GM12864 (cell line): ENCODE measurements at regions not wholly inside any gene's neighbourhood (a gene's known extent, or its start where the extent isn't known, plus 50 kb on each side); places are given as distances from the start of the nearest gene placed in this dataset.

Experiments used
- DNase-seq: peaks from one replicate; pipeline ENCODE4 v3.0.0-alpha.2; 2011; ENCODE audit warnings: low read depth
- H3K4me3 ChIP-seq: 2 replicates; pipeline ENCODE4 v1.5.1; 2011; ENCODE audit warnings: mild to moderate bottlenecking, low read depth, low read length, control low read depth
- TF ChIP-seq, protein P1 (sequence below): IDR thresholded peaks from 2 replicates; pipeline ENCODE4 v1.5.1; 2011; ENCODE audit warnings: low read depth, mild to moderate bottlenecking, moderate library complexity, low read length, control low read depth, inconsistent platforms; ENCODE audit errors: missing control alignments

- TF ChIP-seq, protein P1, sequence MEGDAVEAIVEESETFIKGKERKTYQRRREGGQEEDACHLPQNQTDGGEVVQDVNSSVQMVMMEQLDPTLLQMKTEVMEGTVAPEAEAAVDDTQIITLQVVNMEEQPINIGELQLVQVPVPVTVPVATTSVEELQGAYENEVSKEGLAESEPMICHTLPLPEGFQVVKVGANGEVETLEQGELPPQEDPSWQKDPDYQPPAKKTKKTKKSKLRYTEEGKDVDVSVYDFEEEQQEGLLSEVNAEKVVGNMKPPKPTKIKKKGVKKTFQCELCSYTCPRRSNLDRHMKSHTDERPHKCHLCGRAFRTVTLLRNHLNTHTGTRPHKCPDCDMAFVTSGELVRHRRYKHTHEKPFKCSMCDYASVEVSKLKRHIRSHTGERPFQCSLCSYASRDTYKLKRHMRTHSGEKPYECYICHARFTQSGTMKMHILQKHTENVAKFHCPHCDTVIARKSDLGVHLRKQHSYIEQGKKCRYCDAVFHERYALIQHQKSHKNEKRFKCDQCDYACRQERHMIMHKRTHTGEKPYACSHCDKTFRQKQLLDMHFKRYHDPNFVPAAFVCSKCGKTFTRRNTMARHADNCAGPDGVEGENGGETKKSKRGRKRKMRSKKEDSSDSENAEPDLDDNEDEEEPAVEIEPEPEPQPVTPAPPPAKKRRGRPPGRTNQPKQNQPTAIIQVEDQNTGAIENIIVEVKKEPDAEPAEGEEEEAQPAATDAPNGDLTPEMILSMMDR = no peak
- DNase-seq = no peak
- H3K4me3 ChIP-seq = no peak overlapping the region
Measured at GRCh38 chr1:187762118-187762517, 933.4 kb downstream of the PLA2G4A start.

DNA sequence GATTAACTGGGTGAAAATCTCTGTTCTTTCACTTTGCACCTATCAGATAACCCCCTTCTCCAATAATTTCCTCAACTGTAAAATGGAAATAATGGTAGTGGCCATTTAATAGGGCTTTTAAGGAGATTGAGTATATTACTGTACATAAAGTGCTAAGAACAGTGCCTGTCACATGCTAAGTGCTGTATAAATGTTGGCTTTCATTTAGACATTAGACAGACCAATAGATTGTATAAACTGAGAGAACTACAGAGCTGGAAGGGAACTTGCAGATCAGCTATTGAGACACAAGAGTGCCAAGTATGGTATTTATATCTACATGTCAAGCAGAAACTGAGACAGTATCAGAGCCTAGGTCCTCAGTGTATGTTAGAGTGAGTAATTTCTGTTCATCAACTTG lies 934.7 kb downstream of the PLA2G4A start:
- TF ChIP-seq, protein P1 = no peak
- no peak for DNase-seq

DNA sequence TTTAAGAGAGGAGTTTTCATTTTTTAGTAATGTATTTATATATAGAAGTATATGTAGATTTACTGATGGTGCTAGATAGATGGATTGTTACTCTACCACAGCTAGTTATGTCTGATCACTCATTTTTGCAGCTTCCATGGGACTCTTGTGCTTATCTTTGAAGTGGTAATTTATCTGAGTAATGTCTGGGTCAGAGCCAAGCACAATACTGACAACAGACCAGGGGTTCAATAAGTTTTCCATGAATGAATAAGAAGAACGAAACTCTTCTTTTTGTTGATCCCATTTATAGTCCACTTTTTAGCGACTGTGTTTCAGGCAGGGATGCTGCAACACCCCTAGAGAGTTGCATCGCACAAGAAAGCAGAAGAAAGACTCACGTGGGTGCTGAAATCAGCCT lies 935.2 kb downstream of the PLA2G4A start:
- no peak overlapping the region for H3K4me3 ChIP-seq
- TF ChIP-seq, protein P1 = no peak
- no peak for DNase-seq

More for the DNA sequence above, 934.7 kb downstream of the PLA2G4A start:
- H3K4me3 ChIP-seq = no peak overlapping the region

DNA sequence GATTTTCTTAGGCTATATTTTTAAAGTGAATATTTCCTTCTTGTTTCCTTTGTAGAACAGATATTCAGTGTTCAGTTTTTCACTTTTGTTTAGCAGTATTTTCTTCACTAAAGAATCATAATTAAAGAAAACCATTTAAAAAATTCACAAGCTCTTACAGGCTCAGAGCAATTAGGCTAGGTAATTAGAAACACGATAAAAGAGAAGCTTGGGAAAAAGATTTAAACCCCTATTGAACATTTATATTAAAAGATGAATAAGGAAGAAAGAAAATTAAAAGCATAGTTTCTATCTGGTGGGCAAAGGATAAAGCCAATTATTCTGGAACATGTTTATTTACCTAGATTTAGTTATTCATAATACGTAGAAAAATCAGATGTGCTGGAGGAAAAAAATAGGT lies 942.6 kb downstream of the PLA2G4A start:
- TF ChIP-seq, protein P1 = no peak
- no peak for DNase-seq
- H3K4me3 ChIP-seq = no peak overlapping the region

DNA sequence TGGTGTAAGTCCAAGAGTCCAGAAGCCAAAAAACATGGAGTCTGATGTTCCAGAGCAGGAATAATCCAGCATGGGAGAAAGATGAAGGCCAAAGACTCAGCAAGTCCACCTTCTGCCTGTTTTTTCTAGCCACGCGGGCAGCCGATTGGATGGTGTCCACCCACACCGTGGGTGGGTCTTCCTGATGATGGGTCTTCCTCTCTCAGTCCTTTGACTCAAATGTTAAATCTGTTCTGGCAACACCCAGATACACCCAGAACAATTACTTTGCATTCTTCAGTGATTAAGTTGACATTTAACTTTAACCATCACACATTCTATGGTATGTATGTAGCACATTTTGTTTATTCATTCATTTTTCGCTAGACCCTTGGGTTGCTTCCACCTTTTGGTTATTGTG lies 944.4 kb downstream of the PLA2G4A start:
- TF ChIP-seq, protein P1 = no peak
- DNase-seq = no peak
- no peak overlapping the region for H3K4me3 ChIP-seq

- TF ChIP-seq, protein P1 = no peak
Measured at GRCh38 chr1:187787736-187788135, 959.0 kb downstream of the PLA2G4A start.

GRCh38 chr1:187788718-187789117 lies 960.0 kb downstream of the PLA2G4A start:
- H3K4me3 ChIP-seq = no peak overlapping the region
- TF ChIP-seq, protein P1 = no peak
- DNase-seq = no peak

More at GRCh38 chr1:187787736-187788135, 959.0 kb downstream of the PLA2G4A start:
- H3K4me3 ChIP-seq = no peak overlapping the region
- DNase-seq = no peak
